Inflammatory macrophage treated with lipopolysaccharide for 1 hour (primary cell): ENCODE measurements at regions not wholly inside any gene's neighbourhood (a gene's known extent, or its start where the extent isn't known, plus 50 kb on each side); places are given as distances from the start of the nearest gene placed in this dataset.

Experiments used
- DNase-seq, 2 donors: peaks; one replicate each; pipeline ENCODE4 v3.0.0-alpha.2; 2020 to 2022

- no peak for DNase-seq
Measured at GRCh38 chr3:41053220-41053619, 146.1 kb upstream of the CTNNB1 start.

DNA sequence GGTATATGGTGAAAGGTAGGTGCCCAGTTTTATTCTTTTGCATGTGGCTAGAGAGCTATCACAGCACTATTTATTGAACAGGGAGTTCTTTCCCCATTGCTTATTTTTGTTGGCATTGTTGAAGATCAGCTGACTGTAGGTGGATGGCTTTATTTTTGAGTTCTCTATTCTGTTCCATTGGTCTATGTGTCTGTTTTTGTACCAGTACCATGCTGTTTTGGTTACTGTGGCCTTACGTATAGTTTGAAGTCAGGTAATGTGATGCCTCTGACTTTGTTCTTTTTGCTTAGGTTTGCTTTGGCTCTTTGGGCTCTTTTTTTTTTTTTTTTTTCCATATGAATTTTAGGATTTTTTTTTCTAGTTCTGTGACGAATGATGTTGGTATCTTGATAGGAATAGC is 139.2 kb upstream of the CTNNB1 start:
- no peak for DNase-seq

- no peak for DNase-seq
Measured at GRCh38 chr3:41064070-41064469, 135.2 kb upstream of the CTNNB1 start.

- DNase-seq: no peak
Measured at GRCh38 chr3:41064526-41064925, 134.8 kb upstream of the CTNNB1 start.

DNA sequence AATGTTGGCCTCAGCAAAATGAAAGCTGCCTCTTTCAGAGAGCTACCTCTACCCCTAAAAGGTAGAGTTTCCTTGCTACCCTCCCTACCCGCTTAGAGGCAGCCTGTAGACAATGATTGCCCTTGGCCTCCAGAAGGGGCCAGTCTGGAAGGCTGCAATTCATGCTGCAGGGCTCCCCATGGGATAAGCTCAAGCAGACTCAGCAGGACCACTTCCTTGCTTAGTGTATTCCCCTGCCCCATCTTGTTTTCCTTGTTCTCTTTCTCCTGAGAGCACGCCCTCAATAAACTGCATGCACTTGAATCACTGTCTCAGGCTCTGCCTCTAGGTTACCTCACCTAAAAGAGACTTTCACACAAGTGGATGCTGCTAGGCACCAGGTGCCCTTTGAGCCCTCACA is 134.0 kb upstream of the CTNNB1 start:
- no peak for DNase-seq

- no peak for DNase-seq
Measured at GRCh38 chr3:41073190-41073589, 126.1 kb upstream of the CTNNB1 start.

DNA sequence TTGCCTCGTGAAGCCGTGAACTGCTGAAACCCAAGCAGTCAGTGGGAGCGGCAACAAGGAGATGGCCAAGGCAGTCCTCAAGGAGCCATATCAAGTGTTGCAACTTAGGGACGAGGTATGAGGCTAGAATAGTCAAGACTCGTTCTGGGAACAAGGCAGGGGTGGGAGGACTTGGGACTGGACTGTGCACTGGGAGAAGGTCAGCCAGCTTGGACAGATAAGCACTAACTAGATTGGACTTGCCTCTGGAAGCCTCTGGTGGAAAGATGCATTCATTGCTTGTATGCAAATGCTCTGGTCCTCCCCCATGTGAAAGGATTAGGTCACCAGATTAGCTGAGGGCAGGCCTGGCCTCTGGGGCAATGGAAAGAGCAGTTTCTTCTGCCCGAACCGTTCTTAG is 123.3 kb upstream of the CTNNB1 start:
- DNase-seq: no peak

DNA sequence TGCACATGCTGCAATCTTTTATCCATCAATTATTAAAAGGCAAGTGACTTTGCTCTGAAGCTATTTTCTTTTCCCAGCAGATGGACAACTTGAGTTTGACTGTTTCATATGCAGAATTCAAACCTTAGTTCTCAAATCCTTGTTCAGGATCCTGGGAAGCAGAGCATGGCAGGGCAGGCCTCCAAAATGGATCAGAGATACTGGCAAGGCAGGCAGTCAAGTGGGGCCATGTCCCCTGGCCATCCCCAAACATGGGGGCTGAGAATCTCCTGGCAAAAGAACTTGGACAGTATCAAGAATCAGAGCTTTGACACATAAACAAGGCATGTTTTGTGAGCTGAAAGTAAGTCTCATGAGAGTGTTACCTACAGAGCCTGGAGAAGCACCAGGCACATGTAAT is 122.9 kb upstream of the CTNNB1 start:
- DNase-seq: no peak

- DNase-seq: no peak
Measured at GRCh38 chr3:41080141-41080540, 119.2 kb upstream of the CTNNB1 start.

GRCh38 chr3:41088882-41089281 is 110.4 kb upstream of the CTNNB1 start:
- DNase-seq: no peak

- no peak for DNase-seq
Measured at GRCh38 chr3:41089566-41089965, 109.7 kb upstream of the CTNNB1 start.

DNA sequence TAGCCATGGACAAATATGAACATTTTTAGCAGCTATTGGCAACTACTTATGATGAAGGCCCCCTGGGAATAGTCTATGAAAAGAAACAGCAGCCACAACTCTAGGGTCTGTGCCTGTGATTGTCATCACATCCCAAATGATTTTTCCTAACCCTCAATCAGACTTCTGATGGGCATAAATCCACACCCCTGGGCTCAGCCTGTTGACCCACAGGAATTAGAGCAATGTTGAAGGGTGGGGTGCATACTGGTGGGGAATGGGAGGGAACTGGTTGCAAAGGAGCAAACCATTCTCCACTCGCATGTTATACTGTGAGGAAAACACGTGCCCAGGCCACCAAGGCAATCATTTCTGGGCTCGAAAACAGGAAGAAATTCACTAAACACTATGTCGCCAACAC is 106.5 kb upstream of the CTNNB1 start:
- DNase-seq: no peak

GRCh38 chr3:41093476-41093875 is 105.8 kb upstream of the CTNNB1 start:
- DNase-seq: no peak

- no peak for DNase-seq
Measured at GRCh38 chr3:41094351-41094750, 105.0 kb upstream of the CTNNB1 start.

- DNase-seq: no peak
Measured at GRCh38 chr3:41095702-41096101, 103.6 kb upstream of the CTNNB1 start.

DNA sequence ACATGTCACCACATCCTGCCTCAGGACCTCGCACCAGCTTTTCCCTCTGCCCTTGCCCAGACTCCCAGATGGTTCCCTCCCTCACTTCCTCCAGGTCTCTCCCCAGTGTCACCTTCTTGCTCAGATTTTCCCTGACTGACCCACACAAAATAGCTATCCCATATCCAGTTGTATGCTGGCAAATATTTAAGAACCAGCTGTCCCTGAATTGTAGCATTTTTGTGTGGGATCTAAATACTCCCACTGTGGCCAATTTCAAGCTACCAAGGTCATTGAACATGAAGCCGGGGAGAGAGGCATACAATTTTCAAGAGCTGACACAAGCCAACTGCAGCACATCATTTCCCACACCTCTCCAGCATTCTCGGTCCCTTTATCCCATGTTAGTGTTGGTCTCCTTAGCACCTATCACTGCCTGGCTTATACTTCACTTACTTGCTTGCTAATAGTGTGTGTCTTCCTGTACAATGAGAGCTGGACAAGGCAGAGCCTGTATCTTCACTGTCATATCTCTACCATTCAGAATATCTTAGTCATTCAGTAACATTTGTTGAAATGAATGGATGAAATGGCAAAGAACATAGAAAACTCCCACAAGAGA is 101.3 kb upstream of the CTNNB1 start:
- DNase-seq: no peak

DNA sequence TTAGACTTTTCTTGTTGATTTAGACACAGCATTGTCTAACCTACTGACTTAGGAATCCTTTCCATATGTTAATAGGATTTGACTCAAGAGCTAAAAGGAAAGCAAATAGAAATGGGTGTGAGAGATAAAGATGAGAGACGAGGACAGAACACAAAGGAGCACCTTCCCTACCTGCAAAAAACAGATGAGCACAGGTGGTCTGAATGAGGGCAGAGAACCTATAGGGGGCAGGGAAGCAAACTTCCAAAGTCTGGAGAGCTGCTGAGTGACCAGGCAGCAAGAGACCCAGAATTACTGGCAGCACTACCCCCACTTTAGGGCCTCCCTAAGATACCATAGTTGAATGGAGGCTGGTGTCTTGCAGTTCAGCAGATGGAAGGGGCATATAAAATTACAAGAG is 98.1 kb upstream of the CTNNB1 start:
- DNase-seq: no peak

DNA sequence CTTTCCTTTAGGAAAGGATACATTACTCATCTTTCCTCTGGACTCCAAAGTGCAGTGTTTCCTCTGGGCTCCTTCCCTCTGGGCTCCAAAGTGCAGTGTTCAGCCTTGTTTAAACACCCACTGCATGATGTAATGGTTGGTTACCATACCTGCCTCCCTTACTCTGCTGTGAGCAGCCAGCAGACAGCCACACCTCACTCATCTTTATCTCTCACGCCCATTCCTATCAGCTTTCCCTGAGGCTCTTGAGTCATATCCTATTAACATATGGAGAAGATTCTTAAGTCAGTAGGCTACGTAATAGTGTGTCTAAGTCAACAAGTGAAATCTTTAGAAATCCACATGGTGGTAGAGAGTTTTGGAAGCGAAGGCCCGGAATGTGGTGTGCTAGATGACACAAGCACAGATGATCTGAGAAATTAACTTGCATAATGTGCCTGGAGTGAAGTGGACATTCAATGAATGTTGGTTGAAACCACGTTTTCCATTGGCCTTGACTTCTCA is 97.2 kb upstream of the CTNNB1 start:
- DNase-seq: no peak

GRCh38 chr3:41102750-41103149 is 96.6 kb upstream of the CTNNB1 start:
- DNase-seq: no peak

- no peak for DNase-seq
Measured at GRCh38 chr3:41103200-41103599, 96.1 kb upstream of the CTNNB1 start.

GRCh38 chr3:41104147-41104546 is 95.2 kb upstream of the CTNNB1 start:
- DNase-seq: no peak

- DNase-seq: peak in 1 of 2 donors; percentile 11
Measured at GRCh38 chr3:41106691-41107090, 92.6 kb upstream of the CTNNB1 start.

DNA sequence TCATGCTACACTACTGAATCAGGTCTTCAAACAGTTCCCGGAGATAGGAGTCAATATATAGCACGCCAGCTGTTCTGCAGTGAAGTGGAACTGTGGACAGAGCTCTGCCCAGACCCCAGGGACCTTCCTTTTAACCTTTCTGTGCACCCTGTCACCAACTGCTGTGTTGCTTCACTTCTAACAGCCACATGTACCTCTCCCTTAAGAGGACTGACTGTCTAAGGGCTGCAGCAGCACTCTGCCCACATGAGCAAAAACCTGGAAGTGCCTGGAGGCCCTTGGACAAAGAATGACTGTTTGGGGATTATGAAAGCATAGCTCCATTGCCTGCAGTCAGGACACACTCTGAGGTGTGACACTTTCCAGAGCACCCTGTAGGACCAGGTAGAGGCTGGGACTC is 88.3 kb upstream of the CTNNB1 start:
- peak in 1 of 2 donors; percentile 46 for DNase-seq

DNA sequence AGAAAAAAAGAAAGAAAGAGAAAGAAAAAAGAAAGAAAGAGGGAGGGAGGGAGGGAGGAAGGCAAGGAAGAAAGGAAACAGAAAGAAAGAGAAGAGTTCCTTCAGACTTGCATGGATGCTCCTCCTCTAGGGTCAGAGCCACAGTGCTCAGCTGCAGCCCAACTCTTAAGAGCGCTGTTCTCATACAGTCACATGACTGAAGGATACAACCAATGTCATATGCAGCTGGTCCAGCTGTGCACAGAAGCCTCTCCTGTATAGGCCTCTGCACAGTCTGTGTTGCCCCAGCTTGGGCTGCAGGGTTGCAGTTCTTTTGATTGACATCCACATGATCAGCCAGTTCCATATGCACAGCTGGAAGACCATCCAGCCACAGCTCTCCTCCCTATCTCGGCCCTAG is 86.8 kb upstream of the CTNNB1 start:
- no peak for DNase-seq

DNA sequence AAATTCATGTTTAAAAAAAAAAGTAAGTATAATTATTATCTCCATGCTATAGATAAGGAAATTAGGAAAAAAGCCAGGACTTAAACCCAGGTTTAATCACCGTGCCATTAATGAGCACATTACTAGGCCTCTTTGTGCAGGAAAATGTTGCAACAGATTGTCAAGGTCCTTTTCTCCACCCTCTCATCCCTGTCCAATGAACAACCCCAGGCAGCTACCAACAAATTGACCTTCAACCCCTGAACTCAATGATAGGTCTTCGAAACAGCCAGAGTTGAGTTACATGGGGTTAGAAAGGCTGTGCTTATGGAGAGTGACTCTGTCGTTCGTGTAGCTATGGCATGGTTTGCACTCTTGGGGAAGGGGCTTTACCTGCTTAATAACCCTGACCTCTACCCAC is 84.2 kb upstream of the CTNNB1 start:
- DNase-seq: no peak

DNA sequence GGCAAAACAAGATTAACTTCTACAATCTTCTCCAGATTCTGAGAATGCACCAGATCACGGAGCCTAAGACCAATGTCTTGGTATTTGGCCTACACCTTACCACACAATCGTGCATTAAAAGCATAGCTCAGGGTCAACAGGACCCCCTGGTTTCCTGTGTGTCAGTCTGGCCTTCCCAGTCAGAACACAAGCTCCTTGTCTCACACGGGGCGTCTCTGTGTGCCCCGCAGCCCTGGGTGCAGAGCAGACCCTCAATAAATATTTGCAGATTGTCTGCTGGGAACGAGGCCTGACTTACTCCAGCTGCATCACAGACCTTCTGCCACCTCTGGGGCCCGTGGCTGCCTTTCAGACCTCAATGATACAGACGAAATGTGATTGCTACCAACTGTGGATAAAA is 82.5 kb upstream of the CTNNB1 start:
- no peak for DNase-seq
